ENCODE measurements at regions not wholly inside any gene's neighbourhood (a gene's known extent, or its start where the extent isn't known, plus 50 kb on each side); places are given as distances from the start of the nearest gene placed in this dataset.

DNA sequence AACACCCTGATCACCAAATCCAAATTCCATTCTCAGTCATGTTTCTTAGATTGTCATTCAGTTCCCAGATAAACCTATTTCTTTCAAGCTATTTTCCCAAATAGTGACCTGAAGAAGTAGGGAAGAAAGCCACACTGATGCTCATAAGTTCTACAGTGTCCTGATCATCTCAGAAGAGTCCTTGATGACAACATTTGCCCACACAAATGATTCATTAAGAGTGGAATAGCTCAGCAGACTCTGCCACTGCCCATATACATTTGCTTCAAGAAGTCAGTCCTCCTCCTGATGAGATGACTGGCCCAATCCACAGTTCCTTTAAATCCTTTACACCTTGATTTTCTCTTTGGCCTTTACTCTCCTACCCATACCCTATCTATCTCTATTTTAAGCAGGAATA is 283.7 kb upstream of the NR4A3 start:
- H3K4ac ChIP-seq (ENCODE audit: low read depth, low read length): no peak overlapping the region
- no peak for DNase-seq
- H3K23ac ChIP-seq (ENCODE audit: insufficient read length, low read depth, low read length): no peak overlapping the region
- H2AK5ac ChIP-seq (ENCODE audit: insufficient read length, low read length): no peak overlapping the region
- no peak overlapping the region for H3K27ac Mint-ChIP-seq
- H3K4me1 ChIP-seq (ENCODE audit: insufficient read depth, low read length): no peaks in the 10 kb centered on the region
- H3T11ph ChIP-seq (ENCODE audit: low read length): no peak overlapping the region
- no peaks in the 10 kb centered on the region for H3K79me2 ChIP-seq (ENCODE audit: insufficient read depth, low read length)
- no peaks in the 10 kb centered on the region; a peak in 1 of 5 replicates for H3K9me3 Mint-ChIP-seq
- H2BK5ac ChIP-seq (ENCODE audit: insufficient read length, low read length): no peak overlapping the region
- H2BK12ac ChIP-seq (ENCODE audit: insufficient read length, low read depth, low read length): no peak overlapping the region
- no peak overlapping the region for H2BK15ac ChIP-seq (ENCODE audit: low read depth, low read length)
- no peak overlapping the region for H3K4me3 Mint-ChIP-seq
- H2AFZ ChIP-seq (ENCODE audit: low read length): no peak overlapping the region
- no peak overlapping the region for H2BK120ac ChIP-seq (ENCODE audit: low read depth, low read length, poor library complexity, severe bottlenecking)
- H3K4me2 ChIP-seq (ENCODE audit: insufficient read depth, insufficient read length, low read length): no peak overlapping the region
- no peak overlapping the region for H3K27ac ChIP-seq (ENCODE audit: insufficient read length, low read depth, low read length)
- H4K91ac ChIP-seq (ENCODE audit: insufficient read length, low read depth, low read length): no peak overlapping the region
- no peaks in the 10 kb centered on the region for H4K20me1 ChIP-seq (ENCODE audit: control insufficient read depth, insufficient read depth, insufficient read length)
- no peaks in the 10 kb centered on the region for H3K79me1 ChIP-seq (ENCODE audit: insufficient read depth, low read depth, low read length, poor library complexity, severe bottlenecking)
- H3K36me3 Mint-ChIP-seq (ENCODE audit: insufficient read depth in 1 of 3, low read depth in 3 of 3): no peaks in the 10 kb centered on the region
- no peak overlapping the region for H3K18ac ChIP-seq (ENCODE audit: insufficient read length, low read depth, low read length)
- H4K8ac ChIP-seq (replicated peaks; ENCODE audit: insufficient read length, low read depth, low read length): no peak overlapping the region
- H2BK20ac ChIP-seq (ENCODE audit: low read depth, low read length, poor library complexity, severe bottlenecking): no peak overlapping the region
- no peak overlapping the region for H3K14ac ChIP-seq (ENCODE audit: insufficient read depth, low read length)
- no peak overlapping the region for H3K56ac ChIP-seq (ENCODE audit: insufficient read length, low read depth, low read length)
- H3K9me3 ChIP-seq (ENCODE audit: control insufficient read depth, low read depth, low read length): no peaks in the 10 kb centered on the region
- H3K4me1 Mint-ChIP-seq: peaks cover 5 to 6% of the 10 kb centered on the region in 2 experiments; a peak in 1 of 4 replicates
- no peak overlapping the region for H4K5ac ChIP-seq (ENCODE audit: insufficient read length, low read depth, low read length)
- no peak overlapping the region for H3K9ac ChIP-seq (ENCODE audit: extremely low read depth, insufficient read length, low read length)
- no peaks in the 10 kb centered on the region for H3K27me3 ChIP-seq (ENCODE audit: insufficient read depth, low read length)
- TF ChIP-seq CTCF (conservative IDR thresholded peaks at IDR 0.05): no peak
- no peaks in the 10 kb centered on the region for H3K23me2 ChIP-seq (ENCODE audit: insufficient read length, low read depth, low read length, poor library complexity, severe bottlenecking)
- no peaks in the 10 kb centered on the region; the same call in 1 of the 2 replicates for H3K27me3 Mint-ChIP-seq (ENCODE audit: low read depth)
